TTC549 (cell line): ENCODE measurements at regions not wholly inside any gene's neighbourhood (a gene's known extent, or its start where the extent isn't known, plus 50 kb on each side); places are given as distances from the start of the nearest gene placed in this dataset.

Source experiments
- FAIRE-seq: peaks from 2 replicates; lab custom pipeline; 2012; peaks lifted over from hg19 to GRCh38; lab: Jason Lieb, UNC

- FAIRE-seq: no peak
These were observed 188.8 kb downstream of the TSHZ3 start for GRCh38 chr19:31160336-31160926.

GRCh38 chr19:31154021-31154420 is 195.2 kb downstream of the TSHZ3 start:
- FAIRE-seq: no peak

- FAIRE-seq: no peak
These were observed 196.3 kb downstream of the TSHZ3 start for GRCh38 chr19:31152906-31153305.

GRCh38 chr19:31149441-31149941 is 199.7 kb downstream of the TSHZ3 start:
- no peak for FAIRE-seq

GRCh38 chr19:31148671-31149070 is 200.6 kb downstream of the TSHZ3 start:
- FAIRE-seq: no peak

- FAIRE-seq: no peak
These were observed 202.0 kb downstream of the TSHZ3 start for GRCh38 chr19:31147234-31147633.

GRCh38 chr19:31146546-31147183 is 202.6 kb downstream of the TSHZ3 start:
- FAIRE-seq: no peak

- no peak for FAIRE-seq
These were observed 203.2 kb downstream of the TSHZ3 start for GRCh38 chr19:31146015-31146414.

- no peak for FAIRE-seq
These were observed 204.2 kb downstream of the TSHZ3 start for GRCh38 chr19:31145007-31145406.

GRCh38 chr19:31144075-31144870 is 205.0 kb downstream of the TSHZ3 start:
- no peak for FAIRE-seq

- no peak for FAIRE-seq
These were observed 207.9 kb downstream of the TSHZ3 start for GRCh38 chr19:31141301-31141700.

- no peak for FAIRE-seq
These were observed 208.5 kb downstream of the TSHZ3 start for GRCh38 chr19:31140717-31141116.

GRCh38 chr19:31139871-31140505 is 209.2 kb downstream of the TSHZ3 start:
- no peak for FAIRE-seq

- FAIRE-seq: no peak
These were observed 211.2 kb downstream of the TSHZ3 start for GRCh38 chr19:31138077-31138476.

GRCh38 chr19:31135841-31136240 is 213.4 kb downstream of the TSHZ3 start:
- FAIRE-seq: no peak

- no peak for FAIRE-seq
These were observed 216.5 kb downstream of the TSHZ3 start for GRCh38 chr19:31132753-31133110.

GRCh38 chr19:31128291-31128690 is 220.9 kb downstream of the TSHZ3 start:
- FAIRE-seq: no peak

- FAIRE-seq: no peak
These were observed 221.9 kb downstream of the TSHZ3 start for GRCh38 chr19:31127134-31127967.

- FAIRE-seq: no peak
These were observed 223.0 kb downstream of the TSHZ3 start for GRCh38 chr19:31126236-31126635.

GRCh38 chr19:31125071-31125470 is 224.2 kb downstream of the TSHZ3 start:
- FAIRE-seq: no peak

- no peak for FAIRE-seq
These were observed 227.7 kb downstream of the TSHZ3 start for GRCh38 chr19:31121501-31121900.

GRCh38 chr19:31120952-31121351 is 228.3 kb downstream of the TSHZ3 start:
- no peak for FAIRE-seq
